Stimulated activated CD8-positive, alpha-beta memory T cell treated with anti-CD3 and anti-CD28 coated beads, Interleukin-7, amount 100 ng/mL, for 24 hours (primary cell): ENCODE measurements at regions not wholly inside any gene's neighbourhood (a gene's known extent, or its start where the extent isn't known, plus 50 kb on each side); places are given as distances from the start of the nearest gene placed in this dataset.

ENCODE experiments used
- DNase-seq: peaks from one replicate; pipeline ENCODE4 v3.0.0-alpha.2; 2020; ENCODE audit warnings: low read depth

GRCh38 chr14:97524589-97525319, 727.6 kb downstream of the VRK1 start:
- no peak for DNase-seq

GRCh38 chr14:97527993-97528392, 730.8 kb downstream of the VRK1 start:
- no peak for DNase-seq

- DNase-seq, result no peak
Observed at GRCh38 chr14:97532052-97532451, 734.9 kb downstream of the VRK1 start.

GRCh38 chr14:97536421-97536820, 739.2 kb downstream of the VRK1 start:
- DNase-seq, result no peak

GRCh38 chr14:97538749-97539410, 741.7 kb downstream of the VRK1 start:
- no peak for DNase-seq

- no peak for DNase-seq
Observed at GRCh38 chr14:97539411-97539795, 742.2 kb downstream of the VRK1 start.

- no peak for DNase-seq
Observed at GRCh38 chr14:97539884-97540283, 742.7 kb downstream of the VRK1 start.

- no peak for DNase-seq
Observed at GRCh38 chr14:97543221-97543620, 746.0 kb downstream of the VRK1 start.

GRCh38 chr14:97543816-97544215, 746.6 kb downstream of the VRK1 start:
- no peak for DNase-seq

GRCh38 chr14:97544571-97544970, 747.4 kb downstream of the VRK1 start:
- DNase-seq, result no peak

GRCh38 chr14:97546491-97547230, 749.5 kb downstream of the VRK1 start:
- DNase-seq, result no peak

GRCh38 chr14:97550463-97550862, 753.3 kb downstream of the VRK1 start:
- no peak for DNase-seq

GRCh38 chr14:97554597-97554996, 757.4 kb downstream of the VRK1 start:
- no peak for DNase-seq

GRCh38 chr14:97564334-97564733, 767.2 kb downstream of the VRK1 start:
- no peak for DNase-seq

GRCh38 chr14:97571201-97571600, 774.0 kb downstream of the VRK1 start:
- no peak for DNase-seq

- no peak for DNase-seq
Observed at GRCh38 chr14:97571866-97572555, 774.8 kb downstream of the VRK1 start.

- DNase-seq, result no peak
Observed at GRCh38 chr14:97572583-97573458, 775.6 kb downstream of the VRK1 start.

GRCh38 chr14:97575677-97576076, 778.5 kb downstream of the VRK1 start:
- no peak for DNase-seq

- DNase-seq, result no peak
Observed at GRCh38 chr14:97578982-97579548, 781.9 kb downstream of the VRK1 start.

GRCh38 chr14:97581016-97581415, 783.8 kb downstream of the VRK1 start:
- DNase-seq, result no peak

- no peak for DNase-seq
Observed at GRCh38 chr14:97582022-97582421, 784.8 kb downstream of the VRK1 start.
